GM19035 (cell line): ENCODE measurements at regions not wholly inside any gene's neighbourhood (a gene's known extent, or its start where the extent isn't known, plus 50 kb on each side); places are given as distances from the start of the nearest gene placed in this dataset.
"Not testable (repeated sequence)": the region's sequence is repeated elsewhere in the genome, so short reads cannot be mapped to it uniquely, and the experiment has no call there.

Experiments used
- ATAC-seq: cut with Tn5 transposase; IDR thresholded peaks from one replicate; pipeline ENCODE4 v1.9.1; 2021; ENCODE audit not compliant: unreplicated experiment

GRCh38 chr15:21261965-21262850 lies 178.1 kb downstream of the POTEB3 start:
- no peak for ATAC-seq

- no peak for ATAC-seq
Measured at GRCh38 chr15:21261396-21261964, 178.8 kb downstream of the POTEB3 start.

GRCh38 chr15:21260966-21261395 lies 179.3 kb downstream of the POTEB3 start:
- ATAC-seq, result no peak

- not testable (repeated sequence) for ATAC-seq
Measured at GRCh38 chr15:21258635-21259034, 181.7 kb downstream of the POTEB3 start.

GRCh38 chr15:21249508-21250019 lies 190.7 kb downstream of the POTEB3 start:
- not testable (repeated sequence) for ATAC-seq
